ENCODE measurements at regions not wholly inside any gene's neighbourhood (a gene's known extent, or its start where the extent isn't known, plus 50 kb on each side); places are given as distances from the start of the nearest gene placed in this dataset.

GRCh38 chr9:86601697-86602096 lies 247.5 kb upstream of the TUT7 start:
- TF ChIP-seq CTCF (IDR thresholded peaks at IDR 0.05; ENCODE audit: insufficient read depth, low read depth, low read length) (no peak), EZH2 (IDR thresholded peaks at IDR 0.05; ENCODE audit: insufficient read depth, low read length) (no peak)

Data from astrocyte (in vitro differentiated cells and primary cell).